ENCODE measurements at regions not wholly inside any gene's neighbourhood (a gene's known extent, or its start where the extent isn't known, plus 50 kb on each side); places are given as distances from the start of the nearest gene placed in this dataset.

- no peak for TF ChIP-seq CEBPB (IDR thresholded peaks at IDR 0.05; ENCODE audit: low read depth, low read length)
- TF ChIP-seq, protein P1, sequence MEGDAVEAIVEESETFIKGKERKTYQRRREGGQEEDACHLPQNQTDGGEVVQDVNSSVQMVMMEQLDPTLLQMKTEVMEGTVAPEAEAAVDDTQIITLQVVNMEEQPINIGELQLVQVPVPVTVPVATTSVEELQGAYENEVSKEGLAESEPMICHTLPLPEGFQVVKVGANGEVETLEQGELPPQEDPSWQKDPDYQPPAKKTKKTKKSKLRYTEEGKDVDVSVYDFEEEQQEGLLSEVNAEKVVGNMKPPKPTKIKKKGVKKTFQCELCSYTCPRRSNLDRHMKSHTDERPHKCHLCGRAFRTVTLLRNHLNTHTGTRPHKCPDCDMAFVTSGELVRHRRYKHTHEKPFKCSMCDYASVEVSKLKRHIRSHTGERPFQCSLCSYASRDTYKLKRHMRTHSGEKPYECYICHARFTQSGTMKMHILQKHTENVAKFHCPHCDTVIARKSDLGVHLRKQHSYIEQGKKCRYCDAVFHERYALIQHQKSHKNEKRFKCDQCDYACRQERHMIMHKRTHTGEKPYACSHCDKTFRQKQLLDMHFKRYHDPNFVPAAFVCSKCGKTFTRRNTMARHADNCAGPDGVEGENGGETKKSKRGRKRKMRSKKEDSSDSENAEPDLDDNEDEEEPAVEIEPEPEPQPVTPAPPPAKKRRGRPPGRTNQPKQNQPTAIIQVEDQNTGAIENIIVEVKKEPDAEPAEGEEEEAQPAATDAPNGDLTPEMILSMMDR (conservative IDR thresholded peaks at IDR 0.05; ENCODE audit: low read depth, low read length) = no peak
- no peak for TF ChIP-seq SMC3 (IDR thresholded peaks at IDR 0.05; ENCODE audit: low read depth, low read length)
- TF ChIP-seq NFE2L2 (IDR thresholded peaks at IDR 0.05; ENCODE audit: low read depth, low read length) = no peak
Observed at GRCh38 chr12:41866878-41867430, 277.7 kb downstream of the GXYLT1 start.

Data from IMR-90 (cell line).